ENCODE measurements at regions not wholly inside any gene's neighbourhood (a gene's known extent, or its start where the extent isn't known, plus 50 kb on each side); places are given as distances from the start of the nearest gene placed in this dataset.

DNA sequence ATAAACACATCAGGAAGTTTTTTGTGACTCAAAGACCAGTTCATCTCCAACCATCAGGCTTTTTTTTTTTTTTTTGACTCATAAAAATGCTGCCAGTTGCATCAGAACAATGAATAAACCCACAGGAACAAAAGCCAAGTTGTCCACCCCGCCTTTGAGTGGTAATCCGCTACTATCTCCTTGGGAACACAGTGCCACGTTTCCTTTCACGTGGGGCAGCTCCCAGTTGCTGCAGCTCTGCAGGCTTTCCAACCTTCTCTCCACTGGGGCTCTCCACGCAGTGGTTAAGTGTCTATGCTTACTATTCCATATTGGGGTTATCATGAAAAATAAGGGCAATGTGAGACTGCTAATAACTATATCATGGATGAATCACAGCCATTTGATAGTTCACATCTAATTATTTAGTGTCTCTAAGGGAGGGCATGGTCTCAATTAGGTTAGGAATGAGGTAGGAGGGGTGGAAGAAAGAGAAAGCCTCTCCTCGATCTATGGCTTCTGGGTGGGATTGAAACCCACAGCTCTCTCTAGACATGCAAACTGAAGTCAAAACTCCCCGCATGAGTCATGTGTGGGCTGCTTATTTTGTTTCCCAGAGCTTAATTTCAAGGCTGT, 55.8 kb upstream of the ACTBL2 start:
- intact Hi-C loops (cut with DNase I) = no loop called here
- DNase-seq (no peak), ATAC-seq (no peak)
- H3K9me3 ChIP-seq = no peaks in the 10 kb centered on the region
- H3K27ac ChIP-seq = no peak overlapping the region
- no peak overlapping the region for H3K4me3 ChIP-seq
- no peaks in the 10 kb centered on the region for H3K4me1 ChIP-seq
- H3K27me3 ChIP-seq = no peaks in the 10 kb centered on the region
- TF ChIP-seq, protein P1, sequence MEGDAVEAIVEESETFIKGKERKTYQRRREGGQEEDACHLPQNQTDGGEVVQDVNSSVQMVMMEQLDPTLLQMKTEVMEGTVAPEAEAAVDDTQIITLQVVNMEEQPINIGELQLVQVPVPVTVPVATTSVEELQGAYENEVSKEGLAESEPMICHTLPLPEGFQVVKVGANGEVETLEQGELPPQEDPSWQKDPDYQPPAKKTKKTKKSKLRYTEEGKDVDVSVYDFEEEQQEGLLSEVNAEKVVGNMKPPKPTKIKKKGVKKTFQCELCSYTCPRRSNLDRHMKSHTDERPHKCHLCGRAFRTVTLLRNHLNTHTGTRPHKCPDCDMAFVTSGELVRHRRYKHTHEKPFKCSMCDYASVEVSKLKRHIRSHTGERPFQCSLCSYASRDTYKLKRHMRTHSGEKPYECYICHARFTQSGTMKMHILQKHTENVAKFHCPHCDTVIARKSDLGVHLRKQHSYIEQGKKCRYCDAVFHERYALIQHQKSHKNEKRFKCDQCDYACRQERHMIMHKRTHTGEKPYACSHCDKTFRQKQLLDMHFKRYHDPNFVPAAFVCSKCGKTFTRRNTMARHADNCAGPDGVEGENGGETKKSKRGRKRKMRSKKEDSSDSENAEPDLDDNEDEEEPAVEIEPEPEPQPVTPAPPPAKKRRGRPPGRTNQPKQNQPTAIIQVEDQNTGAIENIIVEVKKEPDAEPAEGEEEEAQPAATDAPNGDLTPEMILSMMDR (IDR thresholded peaks at IDR 0.05) = no peak
- no peak for TF ChIP-seq POLR2A (IDR thresholded peaks at IDR 0.05)
- WGBS, 4 donors = 76 to 83% (median 78%) methylated on average over 7 of the region's 7 CpGs
- H3K36me3 ChIP-seq = no peaks in the 10 kb centered on the region

DNA sequence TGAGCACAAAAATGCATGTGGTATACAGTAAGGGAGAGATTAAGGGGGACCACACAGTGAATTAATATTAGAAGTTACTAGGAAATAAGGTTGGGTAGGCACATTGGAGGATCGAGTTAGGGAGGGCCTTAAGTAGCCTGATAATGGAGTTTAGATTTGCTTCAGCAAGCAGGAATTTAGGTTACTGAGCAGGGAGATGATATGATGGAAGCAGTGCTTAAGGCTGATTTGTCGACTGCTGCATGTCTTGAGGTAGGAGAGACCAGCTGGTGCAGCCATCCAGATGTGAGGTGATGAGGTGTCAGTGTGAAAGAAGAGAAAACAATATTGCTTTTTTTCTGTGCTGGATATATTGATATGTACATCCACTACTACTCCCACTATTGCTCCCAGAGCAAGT, 55.2 kb upstream of the ACTBL2 start:
- no peak overlapping the region for H3K4me3 ChIP-seq
- no peaks in the 10 kb centered on the region for H3K36me3 ChIP-seq
- TF ChIP-seq POLR2A (IDR thresholded peaks at IDR 0.05) = no peak
- TF ChIP-seq, protein P1 (IDR thresholded peaks at IDR 0.05) = no peak
- DNase-seq (no peak), ATAC-seq (no peak)
- intact Hi-C loops (cut with DNase I) = no loop called here
- no peaks in the 10 kb centered on the region for H3K27me3 ChIP-seq
- WGBS, 4 donors = 75 to 87% (median 78%) methylated on average over 2 of the region's 2 CpGs
- no peak overlapping the region for H3K27ac ChIP-seq
- no peaks in the 10 kb centered on the region for H3K4me1 ChIP-seq
- no peaks in the 10 kb centered on the region for H3K9me3 ChIP-seq

- no peak for ATAC-seq
- TF ChIP-seq, protein P1 (IDR thresholded peaks at IDR 0.05) = no peak
- no peak for TF ChIP-seq POLR2A (IDR thresholded peaks at IDR 0.05)
- intact Hi-C loops (cut with DNase I) = no loop called here
- H3K27ac ChIP-seq = no peak overlapping the region
- no peaks in the 10 kb centered on the region for H3K27me3 ChIP-seq
- 78 to 88% (median 83%) methylated on average over 4 of the region's 4 CpGs for WGBS, 4 donors
- H3K9me3 ChIP-seq = no peaks in the 10 kb centered on the region
- no peak overlapping the region for H3K4me3 ChIP-seq
- peaks cover 0 to 5% (median 0%) of the 10 kb centered on the region in 12 donors for H3K4me1 ChIP-seq
- DNase-seq = no peak
- H3K36me3 ChIP-seq = no peaks in the 10 kb centered on the region
Measured at GRCh38 chr5:57532513-57533497, 50.2 kb upstream of the ACTBL2 start.
